ENCODE measurements at regions not wholly inside any gene's neighbourhood (a gene's known extent, or its start where the extent isn't known, plus 50 kb on each side); places are given as distances from the start of the nearest gene placed in this dataset.

- no peak for TF ChIP-seq CTCF (conservative IDR thresholded peaks at IDR 0.05; ENCODE audit: low read length)
- no peak for TF ChIP-seq EZH2phosphoT487 (IDR thresholded peaks at IDR 0.05; ENCODE audit: borderline replicate concordance)
Observed at GRCh38 chr3:5390221-5390620, 202.7 kb downstream of the EDEM1 start.

Data from Loucy (cell line).